MG63 (cell line): ENCODE measurements at regions not wholly inside any gene's neighbourhood (a gene's known extent, or its start where the extent isn't known, plus 50 kb on each side); places are given as distances from the start of the nearest gene placed in this dataset.
"Not testable (repeated sequence)": the region's sequence is repeated elsewhere in the genome, so short reads cannot be mapped to it uniquely, and the experiment has no call there.

Source experiments
- DNase-seq: peaks from one replicate; pipeline ENCODE4 v3.0.0-alpha.2; 2020
- H3K27me3 ChIP-seq: fragments of 250-450 bp; sonication (Bioruptor Pico); 2 replicates; pipeline ENCODE4 v1.5.1; 2020; ENCODE audit warnings: mild to moderate bottlenecking, moderate library complexity
- H3K36me3 ChIP-seq: fragments of 250-450 bp; sonication (Bioruptor Pico); 2 replicates; pipeline ENCODE4 v1.5.1; 2020; ENCODE audit warnings: mild to moderate bottlenecking, moderate library complexity
- H3K4me3 ChIP-seq: fragments of 250-450 bp; sonication (Bioruptor Pico); 2 replicates; pipeline ENCODE4 v1.5.1; 2020; ENCODE audit warnings: mild to moderate bottlenecking, moderate library complexity
- H3K9me3 ChIP-seq: fragments of 250-450 bp; sonication (Bioruptor Pico); 2 replicates; pipeline ENCODE4 v1.5.1; 2020; ENCODE audit warnings: mild to moderate bottlenecking, moderate library complexity

DNA sequence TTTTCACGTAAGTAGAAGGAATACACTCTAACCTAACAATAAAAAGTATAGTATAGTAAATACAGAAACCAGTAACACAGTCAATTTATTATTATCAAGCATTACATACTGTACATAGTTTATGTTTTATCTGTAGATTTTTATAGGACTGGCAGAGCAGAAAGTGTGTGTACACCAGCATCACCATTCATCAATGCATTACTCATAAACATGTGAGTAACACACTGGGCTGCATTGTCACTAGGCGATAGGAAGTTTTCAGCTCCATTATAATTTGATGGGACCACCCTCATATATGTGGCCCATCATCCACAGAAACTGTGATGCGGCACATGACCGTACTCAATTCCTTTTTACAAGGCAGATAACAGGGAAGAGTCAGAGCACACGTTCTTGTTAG lies 137.8 kb upstream of the RBPJ start:
- Histone ChIP-seq H3K4me3 (no peak overlapping the region), H3K9me3 (no peaks in the 10 kb centered on the region), H3K27me3 (no peaks in the 10 kb centered on the region), H3K36me3 (no peaks in the 10 kb centered on the region)
- no peak for DNase-seq

- Histone ChIP-seq H3K27me3 (no peaks in the 10 kb centered on the region), H3K4me3 (no peak overlapping the region), H3K36me3 (no peaks in the 10 kb centered on the region), H3K9me3 (no peaks in the 10 kb centered on the region)
- DNase-seq, result no peak
Observed at GRCh38 chr4:26185436-26185835, 135.4 kb upstream of the RBPJ start.

- H3K36me3 ChIP-seq, result no peaks in the 10 kb centered on the region
- no peak for DNase-seq
- no peak overlapping the region for H3K4me3 ChIP-seq
- no peaks in the 10 kb centered on the region for H3K9me3 ChIP-seq
- no peaks in the 10 kb centered on the region for H3K27me3 ChIP-seq
Observed at GRCh38 chr4:26191353-26191752, 129.5 kb upstream of the RBPJ start.

GRCh38 chr4:26192899-26193869 lies 127.6 kb upstream of the RBPJ start:
- H3K27me3 ChIP-seq, result no peaks in the 10 kb centered on the region
- H3K9me3 ChIP-seq, result no peaks in the 10 kb centered on the region
- no peaks in the 10 kb centered on the region for H3K36me3 ChIP-seq
- DNase-seq, result no peak
- no peak overlapping the region for H3K4me3 ChIP-seq

- Histone ChIP-seq H3K4me3 (no peak overlapping the region), H3K27me3 (no peaks in the 10 kb centered on the region), H3K36me3 (no peaks in the 10 kb centered on the region), H3K9me3 (no peaks in the 10 kb centered on the region)
- no peak for DNase-seq
Observed at GRCh38 chr4:26194764-26195163, 126.0 kb upstream of the RBPJ start.

DNA sequence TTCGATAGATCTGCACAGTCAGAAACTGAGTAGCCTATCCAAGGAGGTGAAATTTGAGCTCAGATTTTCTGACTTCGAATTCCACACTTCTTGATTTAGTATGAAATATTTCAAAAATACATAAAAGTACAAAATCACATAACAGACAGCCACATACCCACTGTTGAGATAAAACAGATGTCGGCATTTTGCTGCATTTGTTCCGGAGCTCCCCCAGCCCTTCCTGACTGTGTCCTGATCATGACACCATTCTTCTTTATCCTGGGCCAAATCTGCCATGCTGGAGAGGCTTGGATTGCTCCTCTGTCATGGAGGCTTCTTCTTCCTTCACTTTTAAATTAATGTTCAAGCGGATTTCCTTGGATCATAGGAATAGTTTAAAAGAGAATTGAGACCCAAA lies 124.2 kb upstream of the RBPJ start:
- Histone ChIP-seq H3K4me3 (no peak overlapping the region), H3K9me3 (no peaks in the 10 kb centered on the region), H3K27me3 (no peaks in the 10 kb centered on the region), H3K36me3 (no peaks in the 10 kb centered on the region)
- DNase-seq, result no peak

- H3K27me3 ChIP-seq, result no peaks in the 10 kb centered on the region
- no peaks in the 10 kb centered on the region for H3K36me3 ChIP-seq
- H3K9me3 ChIP-seq, result no peaks in the 10 kb centered on the region
- peak; percentile 91 for DNase-seq
- H3K4me3 ChIP-seq, result no peak overlapping the region
Observed at GRCh38 chr4:26197018-26197779, 123.6 kb upstream of the RBPJ start.

GRCh38 chr4:26198931-26199330 lies 121.9 kb upstream of the RBPJ start:
- not testable (repeated sequence) for H3K27me3 ChIP-seq, DNase-seq, H3K36me3 ChIP-seq, H3K4me3 ChIP-seq, H3K9me3 ChIP-seq

DNA sequence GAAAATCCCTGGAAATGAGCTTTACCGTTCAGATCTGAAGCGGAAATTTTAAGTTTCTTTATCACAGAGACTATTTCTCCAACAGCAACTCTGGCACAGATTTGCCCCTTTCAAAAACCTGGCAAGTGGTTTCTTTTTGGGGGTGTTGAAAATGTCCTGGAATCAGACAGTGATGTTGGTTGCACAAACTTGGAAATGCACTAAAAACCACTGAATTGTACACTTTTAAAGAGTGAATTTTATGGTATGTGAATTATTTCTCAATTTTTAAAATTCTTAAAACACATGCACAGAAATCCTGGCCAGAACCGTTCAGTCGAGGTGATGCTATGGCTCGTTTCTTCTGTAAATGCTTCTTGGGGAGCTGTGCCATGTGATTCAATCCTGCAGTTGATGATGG lies 121.2 kb upstream of the RBPJ start:
- Histone ChIP-seq H3K9me3 (no peaks in the 10 kb centered on the region), H3K27me3 (no peaks in the 10 kb centered on the region), H3K36me3 (no peaks in the 10 kb centered on the region), H3K4me3 (no peak overlapping the region)
- DNase-seq, result no peak

DNA sequence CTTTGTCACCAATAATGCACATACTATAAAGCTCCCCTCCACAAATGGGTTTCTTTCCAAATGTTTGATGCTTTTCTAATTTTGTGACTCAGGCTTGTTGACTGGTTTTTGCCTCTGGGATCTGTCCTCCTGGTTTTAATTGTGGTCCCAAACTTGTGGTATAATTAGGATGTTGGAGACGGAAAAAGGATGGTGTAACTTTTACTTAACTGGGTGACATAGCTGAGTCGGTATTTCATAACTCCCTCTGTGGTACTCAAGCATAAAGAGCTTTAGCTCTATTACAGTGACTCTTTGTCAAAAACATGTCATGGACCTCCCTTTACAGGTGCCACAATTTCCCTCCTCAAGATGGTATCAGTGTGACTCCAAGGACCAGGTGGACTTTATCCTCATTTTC lies 119.7 kb upstream of the RBPJ start:
- H3K36me3 ChIP-seq, result no peaks in the 10 kb centered on the region
- no peaks in the 10 kb centered on the region for H3K27me3 ChIP-seq
- no peaks in the 10 kb centered on the region for H3K9me3 ChIP-seq
- DNase-seq, result no peak
- no peak overlapping the region for H3K4me3 ChIP-seq

GRCh38 chr4:26204249-26204825 lies 116.5 kb upstream of the RBPJ start:
- H3K36me3 ChIP-seq, result no peaks in the 10 kb centered on the region
- H3K4me3 ChIP-seq, result no peak overlapping the region
- H3K9me3 ChIP-seq, result no peaks in the 10 kb centered on the region
- H3K27me3 ChIP-seq, result no peaks in the 10 kb centered on the region
- no peak for DNase-seq

DNA sequence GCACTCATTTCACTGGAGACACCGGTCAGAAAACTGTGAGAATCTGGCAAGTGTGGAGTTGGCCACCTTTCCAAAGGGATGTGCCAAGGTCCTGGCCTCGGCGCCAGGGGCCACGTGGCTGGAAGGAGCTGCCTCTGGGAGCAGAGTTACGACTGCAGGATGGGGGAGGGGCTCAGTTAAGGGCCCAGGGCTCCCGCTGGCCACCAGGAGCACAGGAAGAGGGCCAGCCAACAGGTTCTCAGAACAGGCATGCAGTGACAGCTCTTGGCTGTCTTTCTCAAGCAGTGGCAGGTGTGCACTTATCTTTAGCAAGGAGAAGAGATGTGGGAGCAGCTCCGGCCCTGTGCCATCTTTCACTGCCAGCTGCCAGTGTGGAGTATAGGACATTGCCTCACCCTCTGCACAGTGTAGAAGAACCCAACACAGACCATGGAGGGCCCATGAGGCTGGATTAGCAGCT lies 115.9 kb upstream of the RBPJ start:
- Histone ChIP-seq H3K27me3 (no peaks in the 10 kb centered on the region), H3K36me3 (no peaks in the 10 kb centered on the region), H3K9me3 (no peaks in the 10 kb centered on the region), H3K4me3 (no peak overlapping the region)
- peak; percentile 67 for DNase-seq

DNA sequence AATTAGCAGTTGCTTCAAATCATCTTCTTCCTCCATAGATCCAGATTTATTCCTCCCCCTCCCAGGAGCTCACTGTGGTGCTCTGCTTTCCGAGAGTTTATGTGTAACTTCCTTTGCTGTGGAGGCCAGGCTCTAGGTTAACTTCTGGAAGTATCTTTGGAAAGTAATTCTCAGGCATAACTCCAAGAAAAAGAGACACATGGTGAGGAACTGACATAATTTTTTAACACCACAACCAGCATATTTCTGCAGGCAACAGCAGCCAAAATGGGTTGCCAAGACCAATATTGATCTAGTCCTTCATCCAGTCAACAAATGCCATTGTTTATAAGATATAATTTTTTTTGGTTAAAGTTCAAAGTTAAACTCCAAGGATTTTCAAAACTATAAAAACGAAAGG lies 114.5 kb upstream of the RBPJ start:
- Histone ChIP-seq H3K27me3 (no peaks in the 10 kb centered on the region), H3K36me3 (no peaks in the 10 kb centered on the region), H3K4me3 (no peak overlapping the region), H3K9me3 (no peaks in the 10 kb centered on the region)
- peak; percentile 78 for DNase-seq

GRCh38 chr4:26206999-26207398 lies 113.8 kb upstream of the RBPJ start:
- H3K4me3 ChIP-seq, result no peak overlapping the region
- no peaks in the 10 kb centered on the region for H3K9me3 ChIP-seq
- H3K36me3 ChIP-seq, result no peaks in the 10 kb centered on the region
- no peaks in the 10 kb centered on the region for H3K27me3 ChIP-seq
- DNase-seq, result no peak

DNA sequence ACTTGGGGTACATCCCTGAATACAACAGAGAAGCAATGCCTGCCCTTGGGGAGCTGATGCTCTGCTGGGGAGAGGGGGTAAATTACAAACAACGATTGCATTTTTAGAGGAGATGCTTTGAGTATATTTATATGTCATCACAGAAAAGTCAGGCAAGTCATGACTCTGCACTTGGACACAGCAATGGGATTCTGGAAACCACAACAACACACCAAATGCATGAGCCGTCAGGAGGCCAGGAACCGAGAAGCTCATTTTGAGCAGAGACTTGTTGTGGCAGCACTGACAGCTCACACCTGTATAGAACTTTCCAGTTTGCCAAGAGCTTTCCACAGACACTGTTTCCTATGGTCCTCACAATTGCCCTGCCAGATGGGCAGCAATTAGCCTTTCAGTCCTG lies 113.2 kb upstream of the RBPJ start:
- Histone ChIP-seq H3K4me3 (no peak overlapping the region), H3K36me3 (no peaks in the 10 kb centered on the region), H3K9me3 (no peaks in the 10 kb centered on the region), H3K27me3 (no peaks in the 10 kb centered on the region)
- DNase-seq, result no peak

GRCh38 chr4:26208237-26208994 lies 112.4 kb upstream of the RBPJ start:
- Histone ChIP-seq H3K4me3 (no peak overlapping the region), H3K27me3 (no peaks in the 10 kb centered on the region), H3K36me3 (no peaks in the 10 kb centered on the region), H3K9me3 (no peaks in the 10 kb centered on the region)
- DNase-seq, result no peak

DNA sequence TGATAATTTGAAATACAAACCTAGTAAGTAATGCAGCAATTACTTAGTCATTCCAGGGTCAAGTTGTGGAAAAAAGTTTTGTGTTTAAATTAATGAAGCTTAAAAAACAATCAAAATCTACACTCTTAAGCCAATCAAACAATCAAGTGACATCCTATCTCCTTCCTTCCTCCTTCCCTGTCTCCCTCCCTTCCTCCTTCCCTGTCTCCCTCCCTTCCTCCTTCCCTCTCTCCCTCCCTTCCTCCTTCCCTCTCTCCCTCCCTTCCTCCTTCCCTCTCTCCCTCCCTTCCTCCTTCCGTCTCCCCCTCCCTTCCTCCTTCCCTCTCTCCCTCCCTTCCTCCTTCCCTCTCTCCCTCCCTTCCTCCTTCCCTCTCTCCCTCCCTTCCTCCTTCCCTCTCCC lies 111.4 kb upstream of the RBPJ start:
- H3K36me3 ChIP-seq, H3K4me3 ChIP-seq, DNase-seq, H3K27me3 ChIP-seq, H3K9me3 ChIP-seq: not testable (repeated sequence)
